ENCODE measurements at regions not wholly inside any gene's neighbourhood (a gene's known extent, or its start where the extent isn't known, plus 50 kb on each side); places are given as distances from the start of the nearest gene placed in this dataset.

DNA sequence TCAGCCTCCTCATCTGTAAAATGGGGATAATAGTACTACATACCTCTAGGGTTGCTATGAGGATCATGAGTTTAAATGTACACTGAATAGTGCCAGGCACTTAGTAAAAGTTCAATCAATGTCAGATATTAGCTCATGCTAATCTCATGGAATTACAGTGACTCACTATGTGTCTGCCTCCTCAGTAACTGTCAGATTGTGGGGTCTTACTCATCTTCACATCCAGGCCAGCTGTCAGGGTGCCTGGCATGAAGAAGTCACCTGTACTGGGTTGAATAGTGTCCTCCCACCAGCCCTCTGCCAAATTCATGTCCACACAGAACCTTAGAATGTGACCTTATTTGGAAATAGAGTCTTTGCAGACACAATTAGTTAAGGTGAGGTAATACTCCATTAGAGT lies 54.3 kb upstream of the STIM2 start:
- no peak overlapping the region for H3K4me3 Mint-ChIP-seq
- DNase-seq (ENCODE audit: low read depth, low spot score), result no peak
- H3K9me3 Mint-ChIP-seq, result peaks cover 8% of the 10 kb centered on the region
- H3K36me3 Mint-ChIP-seq (ENCODE audit: low read depth), result no peaks in the 10 kb centered on the region
- H3K27me3 Mint-ChIP-seq (ENCODE audit: low read depth), result no peaks in the 10 kb centered on the region
- TF ChIP-seq, protein P1, sequence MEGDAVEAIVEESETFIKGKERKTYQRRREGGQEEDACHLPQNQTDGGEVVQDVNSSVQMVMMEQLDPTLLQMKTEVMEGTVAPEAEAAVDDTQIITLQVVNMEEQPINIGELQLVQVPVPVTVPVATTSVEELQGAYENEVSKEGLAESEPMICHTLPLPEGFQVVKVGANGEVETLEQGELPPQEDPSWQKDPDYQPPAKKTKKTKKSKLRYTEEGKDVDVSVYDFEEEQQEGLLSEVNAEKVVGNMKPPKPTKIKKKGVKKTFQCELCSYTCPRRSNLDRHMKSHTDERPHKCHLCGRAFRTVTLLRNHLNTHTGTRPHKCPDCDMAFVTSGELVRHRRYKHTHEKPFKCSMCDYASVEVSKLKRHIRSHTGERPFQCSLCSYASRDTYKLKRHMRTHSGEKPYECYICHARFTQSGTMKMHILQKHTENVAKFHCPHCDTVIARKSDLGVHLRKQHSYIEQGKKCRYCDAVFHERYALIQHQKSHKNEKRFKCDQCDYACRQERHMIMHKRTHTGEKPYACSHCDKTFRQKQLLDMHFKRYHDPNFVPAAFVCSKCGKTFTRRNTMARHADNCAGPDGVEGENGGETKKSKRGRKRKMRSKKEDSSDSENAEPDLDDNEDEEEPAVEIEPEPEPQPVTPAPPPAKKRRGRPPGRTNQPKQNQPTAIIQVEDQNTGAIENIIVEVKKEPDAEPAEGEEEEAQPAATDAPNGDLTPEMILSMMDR (conservative IDR thresholded peaks at IDR 0.05), result no peak
- H3K27ac Mint-ChIP-seq (ENCODE audit: unreplicated experiment), result no peak overlapping the region
- peaks cover 8% of the 10 kb centered on the region for H3K4me1 Mint-ChIP-seq

DNA sequence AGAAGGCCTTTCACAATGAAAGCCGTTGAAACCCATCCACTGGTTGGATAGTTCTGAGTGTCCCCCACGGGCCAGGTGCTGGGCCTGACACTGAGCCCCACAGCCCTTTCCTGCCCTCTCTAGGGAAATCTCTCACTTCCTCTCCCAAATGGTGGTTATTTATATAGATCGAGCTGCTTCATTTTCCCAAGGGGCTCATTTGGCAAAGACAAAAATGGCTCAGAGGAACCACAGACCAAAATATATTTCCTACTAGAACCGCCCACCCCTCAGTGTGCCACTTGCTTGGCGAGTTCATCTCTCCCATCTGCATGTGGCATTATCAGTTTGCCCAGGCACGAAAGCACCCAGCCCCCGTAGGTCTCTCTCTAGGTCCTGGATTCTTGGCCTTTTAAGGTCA lies 53.3 kb upstream of the STIM2 start:
- Mint-ChIP-seq H3K4me3 (no peak overlapping the region), H3K9me3 (peaks cover 8% of the 10 kb centered on the region)

DNA sequence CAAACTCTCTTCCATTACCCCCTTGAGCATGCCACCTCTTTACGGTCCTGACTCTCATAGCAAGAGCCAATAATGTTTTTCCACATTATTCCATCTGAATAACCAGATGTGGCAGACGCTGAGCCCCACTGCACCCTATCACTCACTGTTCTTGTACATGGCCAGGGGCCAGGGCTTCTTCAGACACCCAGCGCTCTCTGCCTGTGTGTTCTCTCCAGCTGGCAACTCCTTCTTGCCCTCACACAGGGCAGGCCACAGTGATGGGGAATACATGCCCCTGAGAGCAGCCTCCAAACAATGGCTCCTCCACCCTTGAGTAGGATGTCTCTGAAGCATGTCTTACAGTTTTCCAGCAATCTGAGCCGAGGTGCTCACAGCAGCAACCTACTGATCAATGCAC lies 50.8 kb upstream of the STIM2 start:
- peaks cover 11% of the 10 kb centered on the region for H3K4me1 Mint-ChIP-seq
- H3K36me3 Mint-ChIP-seq (ENCODE audit: low read depth), result no peaks in the 10 kb centered on the region
- DNase-seq (ENCODE audit: low read depth, low spot score), result no peak
- TF ChIP-seq, protein P1 (conservative IDR thresholded peaks at IDR 0.05), result no peak
- peaks cover 8% of the 10 kb centered on the region for H3K9me3 Mint-ChIP-seq
- H3K27me3 Mint-ChIP-seq (ENCODE audit: low read depth), result no peaks in the 10 kb centered on the region
- H3K27ac Mint-ChIP-seq (ENCODE audit: unreplicated experiment), result peak overlapping the region; percentile 46
- H3K4me3 Mint-ChIP-seq, result no peak overlapping the region

More for the DNA sequence above, 53.3 kb upstream of the STIM2 start:
- Mint-ChIP-seq H3K27me3 (ENCODE audit: low read depth) (no peaks in the 10 kb centered on the region), H3K27ac (ENCODE audit: unreplicated experiment) (no peak overlapping the region), H3K4me1 (peaks cover 12% of the 10 kb centered on the region), H3K36me3 (ENCODE audit: low read depth) (no peaks in the 10 kb centered on the region)
- DNase-seq (ENCODE audit: low read depth, low spot score), result no peak
- TF ChIP-seq, protein P1 (conservative IDR thresholded peaks at IDR 0.05), result no peak
